CD4-positive, alpha-beta T cell treated with Interleukin-4 for 1 hour (primary cell): ENCODE measurements at regions not wholly inside any gene's neighbourhood (a gene's known extent, or its start where the extent isn't known, plus 50 kb on each side); places are given as distances from the start of the nearest gene placed in this dataset.
"Not testable (repeated sequence)": the region's sequence is repeated elsewhere in the genome, so short reads cannot be mapped to it uniquely, and the experiment has no call there.

Source experiments
- DNase-seq, 2 donors: peaks; one replicate each; pipeline ENCODE4 v3.0.0-alpha.2; 2020 to 2022

GRCh38 chr12:54799966-54800365, 54.4 kb upstream of the MUCL1 start:
- DNase-seq: not testable (repeated sequence)

GRCh38 chr12:54798651-54799050, 55.7 kb upstream of the MUCL1 start:
- DNase-seq: no peak

GRCh38 chr12:54796991-54797390, 57.3 kb upstream of the MUCL1 start:
- DNase-seq: no peak

GRCh38 chr12:54795644-54796043, 58.7 kb upstream of the MUCL1 start:
- DNase-seq: no peak

- DNase-seq: no peak
Observed at GRCh38 chr12:54786081-54786480, 68.2 kb upstream of the MUCL1 start.

GRCh38 chr12:54784115-54784514, 70.2 kb upstream of the MUCL1 start:
- no peak for DNase-seq

GRCh38 chr12:54777031-54777430, 77.3 kb upstream of the MUCL1 start:
- peak in 1 of 2 donors; percentile 2 for DNase-seq

- DNase-seq: no peak
Observed at GRCh38 chr12:54773593-54773992, 80.7 kb upstream of the MUCL1 start.

GRCh38 chr12:54765652-54766051, 88.7 kb upstream of the MUCL1 start:
- DNase-seq: no peak

- DNase-seq: no peak
Observed at GRCh38 chr12:54762390-54762789, 91.9 kb upstream of the MUCL1 start.

- peak; percentile 12 to 41 for DNase-seq
Observed at GRCh38 chr12:54759751-54760150, 94.6 kb upstream of the MUCL1 start.

GRCh38 chr12:54751493-54751892, 102.8 kb upstream of the MUCL1 start:
- DNase-seq: no peak

- DNase-seq: peak; percentile 32 to 70
Observed at GRCh38 chr12:54749191-54749818, 101.1 kb upstream of the DCD start.

GRCh38 chr12:54744590-54744989, 96.4 kb upstream of the DCD start:
- no peak for DNase-seq

GRCh38 chr12:54740882-54741281, 92.7 kb upstream of the DCD start:
- peak in 1 of 2 donors; percentile 43 for DNase-seq

- DNase-seq: peak in 1 of 2 donors; percentile 14
Observed at GRCh38 chr12:54736549-54736948, 88.4 kb upstream of the DCD start.

GRCh38 chr12:54734196-54734950, 86.2 kb upstream of the DCD start:
- DNase-seq: no peak

GRCh38 chr12:54725233-54725843, 77.2 kb upstream of the DCD start:
- DNase-seq: peak in 1 of 2 donors; percentile 42

GRCh38 chr12:54723379-54724256, 75.5 kb upstream of the DCD start:
- peak in 1 of 2 donors; percentile 63 for DNase-seq

- no peak for DNase-seq
Observed at GRCh38 chr12:54721312-54721711, 73.1 kb upstream of the DCD start.

GRCh38 chr12:54719691-54720090, 71.5 kb upstream of the DCD start:
- no peak for DNase-seq

GRCh38 chr12:54716261-54716660, 68.1 kb upstream of the DCD start:
- DNase-seq: no peak

- not testable (repeated sequence) for DNase-seq
Observed at GRCh38 chr12:54713876-54714275, 65.7 kb upstream of the DCD start.
